GM18511 (cell line): ENCODE measurements at regions not wholly inside any gene's neighbourhood (a gene's known extent, or its start where the extent isn't known, plus 50 kb on each side); places are given as distances from the start of the nearest gene placed in this dataset.

Experiments used
- ATAC-seq: cut with Tn5 transposase; IDR thresholded peaks from one replicate; pipeline ENCODE4 v1.9.1; 2021; ENCODE audit warnings: mild to moderate bottlenecking, moderate library complexity; ENCODE audit not compliant: unreplicated experiment

DNA sequence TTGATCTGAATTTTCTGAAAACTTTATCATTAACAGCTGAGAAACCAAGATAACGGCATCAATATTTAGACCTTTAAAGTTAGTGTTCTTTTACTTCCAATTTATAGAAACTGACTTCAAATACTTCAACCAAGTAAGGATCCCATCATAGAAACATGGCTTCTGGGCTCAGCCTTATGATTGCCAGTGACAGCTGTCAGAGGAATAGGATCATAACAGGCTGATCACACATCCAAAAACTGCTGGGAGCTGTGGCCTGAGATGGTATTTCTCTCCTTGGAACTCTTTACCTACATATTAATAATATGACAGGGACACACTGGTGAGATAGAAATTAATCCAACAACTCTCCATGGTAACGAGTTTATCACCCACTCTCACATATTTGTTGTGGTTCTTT, 448.3 kb upstream of the NMUR2 start:
- no peak for ATAC-seq

- no peak for ATAC-seq
These were observed 450.4 kb upstream of the NMUR2 start for GRCh38 chr5:152855441-152855840.

DNA sequence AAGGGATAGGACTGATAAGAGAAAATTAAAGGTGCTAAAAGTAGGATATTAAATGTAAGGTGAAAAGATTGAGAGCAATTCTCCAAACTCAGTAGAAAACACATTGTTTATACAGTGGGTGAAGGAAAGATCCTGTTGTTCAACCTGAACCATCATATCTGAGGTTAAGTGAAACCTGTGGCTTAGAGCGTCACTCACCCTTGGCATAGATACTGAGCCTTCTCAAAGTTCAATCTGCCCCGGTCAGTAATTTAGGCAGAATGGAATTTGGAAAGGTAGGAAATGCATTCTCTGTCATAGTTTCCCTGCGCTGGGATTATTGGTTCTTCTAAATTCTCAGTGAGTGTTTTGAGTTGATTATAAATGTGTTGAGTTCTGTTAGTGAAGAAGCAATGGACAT, 456.2 kb upstream of the NMUR2 start:
- no peak for ATAC-seq

DNA sequence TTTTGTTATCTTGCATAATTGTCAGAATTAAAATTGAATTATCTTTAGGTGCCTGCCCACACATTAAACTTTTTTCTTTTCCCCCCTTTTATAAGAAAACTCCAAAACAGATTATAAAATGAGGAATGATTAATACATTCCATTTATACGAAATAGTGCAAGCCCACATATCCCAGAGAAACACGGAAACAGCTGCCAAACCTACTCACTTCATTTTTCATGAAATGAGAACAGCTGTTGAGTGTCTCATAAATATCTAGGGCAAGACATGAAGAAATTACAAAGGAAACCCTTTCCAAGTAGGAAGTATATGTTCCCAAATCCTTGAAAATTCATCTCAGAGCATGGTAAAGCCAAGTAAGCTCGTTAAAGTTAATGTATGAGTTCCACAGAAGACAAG, 459.4 kb upstream of the NMUR2 start:
- ATAC-seq, result no peak

DNA sequence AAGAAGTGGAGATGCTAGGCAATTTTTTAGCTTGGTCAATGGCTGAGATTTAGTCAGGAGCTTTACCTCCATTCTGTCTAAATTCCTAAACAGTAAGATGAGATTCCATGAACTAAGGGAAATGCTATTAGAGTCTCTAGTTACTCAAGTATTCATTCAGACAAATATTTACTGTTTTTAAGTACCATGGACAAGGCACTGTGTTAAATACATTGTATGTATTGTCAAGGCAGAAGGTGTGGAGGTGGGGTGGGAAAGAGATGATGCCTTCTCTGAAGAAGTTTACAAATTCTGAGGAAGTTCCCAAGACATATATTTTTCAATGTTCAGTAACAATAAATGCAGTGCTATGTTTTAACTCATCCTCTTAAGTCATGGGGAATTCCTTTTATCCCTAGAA, 459.9 kb upstream of the NMUR2 start:
- ATAC-seq, result no peak

DNA sequence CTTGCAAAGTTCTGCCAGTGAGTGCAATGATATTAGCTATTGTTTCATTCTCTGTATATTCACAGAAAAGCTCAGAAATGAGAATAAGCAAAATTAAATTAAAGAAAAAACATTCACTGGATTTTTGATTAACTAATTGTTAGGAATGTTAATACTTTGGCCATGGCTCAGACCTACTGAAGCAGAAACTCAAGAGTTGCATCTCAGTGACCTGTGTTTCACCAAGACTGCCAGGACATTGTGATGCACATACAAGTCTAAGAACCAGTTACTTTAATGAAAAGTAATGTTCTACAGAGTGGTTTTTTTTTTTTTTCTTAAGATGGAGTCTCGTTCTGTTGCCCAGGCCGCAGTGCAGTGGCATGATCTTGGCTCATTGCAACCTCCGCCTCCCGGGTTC, 464.9 kb upstream of the NMUR2 start:
- ATAC-seq, result no peak

DNA sequence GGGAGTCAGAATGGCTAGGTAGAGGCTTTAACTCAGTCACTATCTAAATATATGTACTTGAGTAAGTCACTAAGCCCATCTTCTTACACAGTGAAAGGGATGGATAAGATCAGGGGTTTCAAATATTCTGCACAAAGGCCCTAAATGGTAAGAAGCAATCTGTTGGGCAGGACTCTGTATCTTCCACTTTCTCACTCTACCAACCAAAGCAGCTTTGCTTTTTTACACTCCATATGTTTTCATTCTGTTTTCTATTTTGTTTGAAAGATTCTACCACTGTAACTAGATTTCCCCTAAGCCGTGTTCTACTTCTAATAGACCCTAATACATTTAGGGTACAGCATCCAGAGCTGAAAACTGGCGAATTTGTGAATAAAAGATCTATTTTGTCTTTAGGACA, 477.5 kb upstream of the NMUR2 start:
- no peak for ATAC-seq

GRCh38 chr5:152883066-152883775, 478.1 kb upstream of the NMUR2 start:
- ATAC-seq, result no peak

DNA sequence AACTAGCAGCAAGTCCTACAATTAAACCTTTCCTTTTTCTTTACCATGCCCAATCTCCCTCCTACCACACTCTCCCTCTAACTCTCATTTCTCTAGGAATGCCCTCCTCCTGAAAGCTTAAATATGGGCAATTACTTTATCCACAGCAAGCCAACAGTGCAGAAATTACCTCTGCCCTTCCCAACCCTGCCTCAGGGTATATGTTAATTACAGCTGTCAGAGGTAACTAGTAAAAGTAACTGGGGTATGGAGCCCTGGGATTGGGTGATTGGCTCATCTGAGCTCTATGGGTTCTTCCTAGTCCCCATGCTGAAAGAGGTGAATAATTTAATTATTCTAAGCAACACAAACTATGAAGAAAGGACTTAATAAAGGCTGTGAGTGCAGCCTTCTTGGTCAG, 478.9 kb upstream of the NMUR2 start:
- ATAC-seq, result no peak

- no peak for ATAC-seq
These were observed 495.3 kb upstream of the NMUR2 start for GRCh38 chr5:152900332-152900731.

DNA sequence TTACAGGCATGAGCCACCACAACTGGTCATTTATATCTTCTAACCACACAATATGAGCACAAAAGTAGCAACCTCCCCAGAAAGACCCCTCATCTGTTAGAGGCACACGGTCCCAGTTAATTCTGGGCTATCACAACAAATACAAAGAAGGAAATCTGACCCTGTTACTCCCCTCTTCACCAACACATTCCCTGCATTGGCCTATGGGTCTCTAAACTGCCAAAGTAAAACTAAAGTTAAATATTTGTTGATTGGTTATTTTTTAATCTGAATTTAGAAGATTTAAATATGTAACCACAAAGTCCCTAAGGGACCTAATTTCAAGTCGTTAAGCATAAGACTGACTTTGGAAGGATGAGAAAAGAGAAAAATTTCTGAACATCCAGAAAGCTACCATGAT, 496.7 kb upstream of the NMUR2 start:
- ATAC-seq, result no peak

DNA sequence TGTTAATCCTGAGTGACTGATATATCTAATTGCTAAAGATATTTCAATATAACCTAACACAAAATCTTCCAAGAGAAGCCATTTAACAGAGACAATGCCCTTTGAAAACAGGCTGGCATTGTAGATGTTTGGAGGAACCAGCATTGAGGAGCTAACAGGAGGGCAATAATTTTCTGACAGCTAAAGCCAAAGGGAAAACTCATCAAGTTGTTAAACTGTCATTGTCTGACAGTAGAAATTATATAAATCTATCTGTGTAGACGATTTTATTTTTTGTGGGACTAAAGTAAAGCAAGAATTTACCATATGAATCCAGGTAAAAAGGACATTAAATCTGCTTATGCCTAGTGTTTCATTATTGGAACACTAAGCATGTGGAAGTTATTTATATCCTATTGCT, 500.2 kb upstream of the NMUR2 start:
- ATAC-seq, result no peak

GRCh38 chr5:152907488-152908245, 502.6 kb upstream of the NMUR2 start:
- no peak for ATAC-seq

GRCh38 chr5:152912924-152913323, 507.8 kb upstream of the NMUR2 start:
- ATAC-seq, result no peak

DNA sequence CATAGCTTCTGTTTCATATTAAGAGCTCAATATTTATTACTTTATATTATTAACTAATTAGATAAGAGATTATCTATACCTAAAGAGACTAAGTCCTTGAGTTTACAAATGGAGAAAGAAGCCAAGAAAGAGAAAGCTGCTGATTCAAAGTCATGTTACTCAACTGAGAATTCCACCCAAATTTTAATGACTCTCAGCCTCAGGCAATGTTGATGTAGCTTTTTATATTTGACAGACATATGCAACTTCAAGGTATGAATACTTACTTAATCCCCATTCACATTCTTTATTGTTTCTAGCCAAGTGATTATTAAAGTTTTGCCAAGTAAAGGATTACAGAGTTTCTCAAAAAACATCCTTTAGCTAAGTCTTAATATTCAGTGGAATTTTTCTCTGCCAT, 527.5 kb upstream of the NMUR2 start:
- ATAC-seq, result no peak

DNA sequence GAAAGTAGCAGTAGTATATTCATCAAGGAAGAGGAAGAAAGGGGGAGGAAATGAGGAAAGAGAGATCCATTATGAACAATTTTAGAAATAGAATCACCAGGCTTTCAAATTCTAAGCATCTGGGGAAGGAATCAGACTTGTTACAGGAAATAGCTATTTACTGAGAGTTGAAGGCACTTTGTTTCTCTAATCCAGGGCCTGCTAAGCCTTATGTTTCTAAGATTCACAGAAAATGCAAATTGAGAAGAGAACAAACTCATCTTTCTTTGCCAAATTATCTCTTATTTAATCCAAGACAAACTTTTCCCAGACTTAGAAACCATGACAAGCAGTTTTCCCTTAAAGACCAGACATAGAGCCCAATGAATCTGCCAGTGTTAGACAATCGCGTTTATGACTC, 528.0 kb upstream of the NMUR2 start:
- no peak for ATAC-seq

- ATAC-seq, result no peak
These were observed 533.6 kb upstream of the NMUR2 start for GRCh38 chr5:152938630-152939029.

GRCh38 chr5:152942633-152943336, 537.7 kb upstream of the NMUR2 start:
- no peak for ATAC-seq

DNA sequence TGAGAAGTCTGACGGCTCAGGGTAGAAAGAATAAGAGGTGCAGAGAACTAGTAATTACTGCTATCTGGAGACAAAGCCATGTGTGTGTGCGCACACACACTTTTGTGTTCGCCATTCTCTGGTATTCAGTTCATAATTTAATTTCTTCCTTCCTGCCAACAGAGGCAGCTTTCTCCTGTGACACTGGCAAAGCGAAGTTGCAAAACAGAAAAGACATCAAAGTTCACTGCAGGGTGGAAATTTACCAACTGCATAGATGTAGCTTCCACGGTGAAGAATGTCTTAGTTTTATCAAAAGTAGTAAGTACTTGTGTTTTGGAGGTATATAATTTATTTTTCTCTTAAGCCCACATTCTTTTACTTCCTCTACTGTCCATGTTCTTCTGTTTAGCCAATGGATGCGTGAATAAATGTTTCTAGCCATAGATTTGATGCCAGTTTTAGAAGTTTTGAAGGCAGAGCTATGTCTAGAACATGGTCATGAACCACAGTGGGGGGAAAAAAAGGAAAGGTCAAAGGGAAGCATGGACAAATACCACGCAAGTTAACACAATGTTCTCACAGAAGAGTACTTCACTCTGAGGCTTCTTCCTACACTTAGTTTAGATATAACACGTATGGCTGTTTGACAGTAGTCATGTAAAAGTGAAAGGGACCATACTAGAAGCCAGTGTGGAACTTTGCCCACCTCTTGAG, 536.5 kb upstream of the GRIA1 start:
- ATAC-seq, result no peak

DNA sequence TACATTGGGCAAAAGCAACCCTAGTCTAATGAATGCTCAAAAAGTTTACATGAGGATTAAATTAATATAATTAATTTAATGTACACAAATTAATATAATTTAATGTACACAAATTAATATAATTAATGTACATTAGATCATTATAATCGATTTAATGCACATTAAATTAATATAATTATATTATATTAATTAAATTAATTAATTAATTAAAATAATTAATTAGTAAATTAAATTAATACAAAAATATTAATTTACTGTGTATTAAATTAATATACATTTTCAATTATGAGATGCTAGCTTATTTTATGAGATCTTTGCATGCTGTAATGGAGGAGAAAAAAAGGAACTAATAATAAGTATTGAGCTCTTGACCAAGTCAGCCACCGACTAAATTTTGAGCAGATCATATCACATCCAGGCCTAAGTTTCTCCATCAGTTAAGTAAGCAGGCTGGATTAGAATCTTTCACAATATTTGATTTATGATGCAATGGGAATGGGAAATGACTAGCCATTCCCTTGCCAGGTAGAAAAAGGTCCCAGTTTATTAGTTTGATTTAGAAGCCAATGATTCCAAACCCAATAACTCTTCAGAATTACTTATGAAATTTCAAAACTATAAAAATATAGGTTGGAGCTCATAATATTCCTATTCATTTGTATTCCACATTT, 533.4 kb upstream of the GRIA1 start:
- no peak for ATAC-seq
